COLO668 (cell line): ENCODE measurements at regions not wholly inside any gene's neighbourhood (a gene's known extent, or its start where the extent isn't known, plus 50 kb on each side); places are given as distances from the start of the nearest gene placed in this dataset.

Source experiments
- DNase-seq: peaks from one replicate; lab custom pipeline; 2025; ENCODE audit not compliant: unreplicated experiment; lab: John Stamatoyannopoulos, UW

DNA sequence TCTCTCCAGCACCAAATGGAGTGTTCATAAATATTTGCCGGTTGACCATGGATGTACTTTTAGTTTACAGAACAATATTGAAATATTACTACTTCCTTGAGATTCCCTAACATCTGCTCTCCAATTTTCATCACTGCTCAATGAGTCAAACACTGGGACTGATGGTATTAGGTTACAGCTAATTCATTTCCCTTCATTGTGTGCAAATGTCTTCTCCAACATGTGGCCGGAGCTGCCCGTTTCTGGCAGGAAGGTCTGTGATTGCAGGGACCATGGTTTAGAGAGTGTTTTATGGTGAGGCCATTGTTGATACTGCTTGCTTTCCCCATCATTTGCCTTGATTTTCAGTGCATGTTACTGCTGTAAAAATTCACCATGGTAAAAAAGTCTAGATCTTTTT, 209.3 kb downstream of the HS3ST3B1 start:
- no peak for DNase-seq

DNA sequence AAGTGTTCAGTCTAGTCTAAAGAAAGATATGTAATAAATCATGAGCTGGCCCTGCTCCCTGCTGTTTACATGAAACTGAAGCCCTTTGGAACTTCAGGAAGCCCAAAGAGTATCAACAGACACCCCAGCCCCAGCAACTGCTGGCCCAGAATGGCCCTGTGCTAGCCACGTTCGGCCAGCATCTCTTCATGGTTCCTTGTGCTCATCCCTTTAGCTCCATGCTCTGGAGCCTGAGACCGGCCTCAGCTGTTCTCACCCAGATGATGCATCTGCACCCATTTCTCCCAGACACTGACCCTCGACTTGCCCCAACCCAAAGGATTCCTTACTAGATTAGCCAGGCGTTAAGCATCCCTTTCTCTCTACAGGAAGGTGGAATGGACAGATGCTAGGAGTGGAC, 207.3 kb downstream of the HS3ST3B1 start:
- DNase-seq: no peak

- no peak for DNase-seq
These were observed 205.5 kb downstream of the HS3ST3B1 start for GRCh38 chr17:14506364-14506763.

GRCh38 chr17:14505606-14506005, 204.7 kb downstream of the HS3ST3B1 start:
- no peak for DNase-seq

DNA sequence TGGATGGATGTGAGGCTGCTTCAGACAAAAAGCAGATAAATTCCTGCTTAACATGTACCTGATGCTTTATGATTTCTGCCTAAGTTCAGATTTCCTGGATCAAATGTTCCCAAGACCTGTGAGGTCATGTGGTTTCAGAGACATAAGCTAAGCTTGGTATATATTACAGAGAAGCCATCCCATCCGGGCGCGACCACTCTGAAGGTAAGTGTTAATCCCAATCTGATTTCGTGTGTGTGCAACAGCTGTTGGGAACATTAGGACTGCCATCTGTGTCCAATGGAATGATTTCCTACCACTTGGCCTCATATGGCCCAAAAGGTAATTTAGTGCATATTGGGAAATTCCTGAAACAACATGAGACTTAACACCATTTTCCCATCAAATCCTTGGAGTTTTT, 199.1 kb downstream of the HS3ST3B1 start:
- no peak for DNase-seq

DNA sequence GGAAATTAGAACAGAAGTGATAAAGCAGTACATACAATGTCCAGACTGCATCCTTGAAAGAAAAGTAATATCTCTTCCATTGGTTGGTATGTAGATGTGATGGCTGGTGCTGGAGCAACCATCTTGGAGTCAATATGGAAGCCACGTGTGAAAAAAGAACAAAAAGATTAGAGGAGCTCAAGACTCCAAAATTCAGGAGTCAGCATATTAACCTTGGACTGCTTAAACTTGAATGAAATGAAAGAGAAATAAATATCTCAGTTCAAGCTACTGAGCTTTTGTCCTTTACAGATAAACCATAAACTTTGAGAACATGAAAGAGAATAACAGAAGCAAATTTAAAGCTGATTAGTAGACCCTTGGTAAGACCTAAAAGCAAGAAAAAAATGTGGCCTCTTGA, 197.9 kb downstream of the HS3ST3B1 start:
- no peak for DNase-seq

- DNase-seq: no peak
These were observed 193.3 kb downstream of the HS3ST3B1 start for GRCh38 chr17:14494161-14494560.

DNA sequence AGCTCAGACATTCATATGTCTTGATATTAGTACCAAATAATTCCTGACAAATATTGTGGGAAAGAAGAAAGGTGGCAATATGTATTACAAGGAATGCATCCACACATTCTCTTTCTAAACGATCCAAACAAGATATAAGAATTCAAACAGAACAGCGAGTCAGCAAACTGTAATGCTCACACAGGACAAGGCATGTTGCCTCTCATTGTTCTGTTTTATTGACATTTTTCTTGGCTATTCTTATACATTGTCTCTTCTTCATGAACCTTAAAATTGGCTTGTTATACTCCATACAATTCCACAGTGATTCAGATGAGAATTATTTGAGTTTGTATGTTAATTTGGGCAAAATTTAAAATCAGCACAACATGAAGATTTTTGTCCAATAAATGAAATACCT, 189.1 kb downstream of the HS3ST3B1 start:
- no peak for DNase-seq

DNA sequence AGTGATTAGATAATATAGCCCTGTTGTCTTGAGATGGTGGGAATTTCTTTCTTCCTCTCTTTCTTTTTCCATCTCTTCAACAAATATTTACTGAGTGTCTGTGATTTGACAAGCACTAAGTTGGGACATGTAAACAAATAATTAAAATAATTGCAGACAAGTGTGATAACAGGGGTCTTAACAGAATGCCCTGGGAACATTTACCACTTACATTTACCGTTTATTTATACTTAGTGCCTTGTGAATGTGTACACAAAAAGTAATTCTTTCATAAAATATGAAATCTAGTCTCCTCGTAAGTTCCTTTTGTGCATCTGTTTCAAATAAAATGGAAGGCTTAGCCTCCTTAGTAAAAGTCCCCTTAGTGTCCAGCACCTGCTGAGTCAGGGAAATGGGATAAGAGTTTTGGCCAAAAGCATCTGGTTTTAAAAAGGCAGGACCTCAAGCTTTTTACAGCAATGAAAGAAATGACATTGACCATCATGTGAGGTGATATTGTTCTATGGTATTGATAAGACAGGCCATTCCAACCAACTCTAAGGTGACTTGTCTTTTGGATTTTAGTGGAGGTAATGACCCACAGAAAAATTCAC, 188.2 kb downstream of the HS3ST3B1 start:
- no peak for DNase-seq

- DNase-seq: no peak
These were observed 186.2 kb downstream of the HS3ST3B1 start for GRCh38 chr17:14487068-14487467.

- DNase-seq: no peak
These were observed 181.8 kb downstream of the HS3ST3B1 start for GRCh38 chr17:14482715-14483114.

DNA sequence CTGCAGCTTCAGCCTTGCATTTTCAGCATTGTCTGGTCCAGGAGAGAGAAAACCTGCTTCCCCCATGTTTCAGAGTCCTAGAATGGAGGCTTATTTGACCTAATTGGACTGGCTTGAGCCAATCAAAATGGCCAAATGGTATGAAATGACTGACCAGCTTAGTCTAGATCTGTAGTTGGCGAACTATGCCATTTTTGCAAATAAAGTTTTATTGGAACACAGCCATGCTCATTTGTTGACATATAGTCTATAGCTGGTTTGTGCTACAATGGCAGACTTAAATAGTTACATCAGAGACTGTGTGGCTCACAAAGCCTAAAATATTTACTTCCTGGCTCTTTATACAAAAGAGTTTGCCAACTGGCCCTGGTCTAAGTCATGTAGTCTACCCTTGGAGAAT, 180.8 kb downstream of the HS3ST3B1 start:
- no peak for DNase-seq

GRCh38 chr17:14474591-14474990, 173.7 kb downstream of the HS3ST3B1 start:
- no peak for DNase-seq

DNA sequence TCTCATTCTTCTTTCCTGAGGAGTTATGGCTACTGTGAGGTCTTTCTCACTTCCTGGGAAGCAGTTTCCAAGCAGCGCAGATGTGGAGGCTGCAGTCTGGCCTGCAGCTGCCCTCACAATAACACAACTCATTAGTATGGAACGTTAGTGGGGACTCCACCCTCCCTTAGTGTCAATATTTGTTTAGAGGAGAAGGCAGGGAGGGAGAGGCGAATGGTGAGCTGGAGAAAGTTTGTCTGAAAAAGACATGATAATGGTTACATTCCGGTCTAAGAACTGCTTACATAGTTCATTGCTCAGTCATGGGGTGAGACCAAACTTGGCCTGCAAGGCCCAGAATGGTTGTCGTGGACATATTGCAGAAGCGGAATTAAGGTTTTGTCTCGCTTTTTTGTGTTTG, 170.2 kb downstream of the HS3ST3B1 start:
- peak; percentile 3 for DNase-seq

DNA sequence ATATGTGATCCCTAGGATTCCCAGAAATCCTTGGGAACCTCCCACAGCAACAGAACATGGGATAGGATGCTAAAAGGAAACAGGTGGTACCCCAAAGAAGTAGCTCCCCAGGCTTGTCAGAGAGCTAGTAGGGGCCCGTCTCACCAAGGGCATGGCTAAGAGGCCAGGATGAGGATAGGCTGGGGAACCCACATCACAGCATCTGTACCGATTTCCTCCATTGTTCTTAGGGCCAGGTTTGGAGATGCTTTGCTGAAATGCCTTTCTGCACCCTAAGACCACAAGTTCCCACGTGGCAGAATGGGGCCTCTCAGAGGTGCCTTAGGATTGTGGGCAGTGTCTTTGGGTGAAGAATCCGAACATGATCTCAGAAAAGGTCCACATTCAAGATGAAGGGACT, 169.5 kb downstream of the HS3ST3B1 start:
- no peak for DNase-seq

DNA sequence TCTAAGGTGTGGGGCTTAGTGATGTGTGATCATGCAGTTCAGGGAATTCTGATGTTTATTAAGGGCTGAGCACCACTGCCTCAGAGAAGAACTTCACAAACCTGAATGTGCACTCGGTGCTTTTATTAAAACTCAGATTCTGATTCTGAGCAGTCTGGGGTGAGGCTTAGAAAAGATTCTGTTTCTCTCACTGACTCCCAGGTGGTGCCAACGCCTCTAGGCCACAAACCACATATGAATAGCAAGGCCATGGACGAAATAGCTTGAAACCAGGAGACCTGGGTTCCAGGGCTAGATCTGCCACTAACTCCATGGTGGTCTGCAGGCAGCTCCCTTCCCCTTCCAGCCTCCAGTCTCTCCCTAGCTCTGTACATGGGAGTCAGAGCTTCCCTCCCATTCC, 169.1 kb downstream of the HS3ST3B1 start:
- no peak for DNase-seq

- DNase-seq: no peak
These were observed 168.0 kb downstream of the HS3ST3B1 start for GRCh38 chr17:14468858-14469257.

DNA sequence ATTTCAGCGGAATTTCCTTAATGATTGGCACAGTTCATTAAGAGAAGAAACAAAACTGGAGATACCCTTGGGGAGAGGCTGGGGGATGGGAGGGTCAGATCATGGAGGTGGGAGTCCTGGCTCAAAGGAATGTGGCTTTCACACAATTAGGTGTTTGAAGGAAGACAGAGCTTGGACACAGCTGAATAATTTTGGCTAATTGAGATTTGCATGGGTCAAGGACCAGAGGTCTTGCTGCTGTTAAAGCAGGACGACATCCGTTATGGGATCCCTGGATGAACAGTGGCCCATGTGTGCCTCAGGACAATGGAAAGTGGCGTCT, 160.3 kb downstream of the HS3ST3B1 start:
- no peak for DNase-seq

DNA sequence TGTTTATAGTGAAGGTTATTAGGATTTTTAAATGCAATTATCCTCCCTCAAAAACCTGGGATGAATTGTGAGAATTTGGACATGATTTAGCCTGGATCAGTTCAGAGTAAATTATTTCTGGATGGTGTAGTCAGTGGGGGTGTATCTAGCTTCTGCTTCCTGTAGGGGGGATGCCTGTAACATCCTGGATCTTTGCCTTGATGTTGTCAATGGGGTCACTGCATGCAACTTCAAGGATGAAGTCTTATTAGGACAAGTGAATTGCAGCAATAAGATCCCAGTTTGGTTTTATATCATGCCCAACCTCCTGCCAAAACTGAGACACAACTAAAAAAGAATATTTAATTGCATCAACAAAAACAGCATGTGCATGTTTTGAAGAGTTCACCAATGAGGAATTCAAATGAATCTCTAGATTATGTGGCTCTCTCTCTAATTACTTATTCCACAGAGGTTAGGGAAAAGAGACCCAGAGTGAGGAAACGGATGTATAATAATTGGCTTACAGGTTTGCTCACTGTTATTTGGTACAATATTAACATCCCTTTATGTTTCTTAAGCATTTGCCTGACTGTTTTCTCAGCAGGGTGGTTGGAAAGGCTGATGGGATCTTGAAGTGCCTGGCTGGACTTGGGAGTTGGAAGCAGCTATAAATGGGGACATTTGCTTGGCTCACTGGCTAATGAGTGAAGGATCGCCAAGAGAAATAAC, 159.8 kb downstream of the HS3ST3B1 start:
- no peak for DNase-seq

DNA sequence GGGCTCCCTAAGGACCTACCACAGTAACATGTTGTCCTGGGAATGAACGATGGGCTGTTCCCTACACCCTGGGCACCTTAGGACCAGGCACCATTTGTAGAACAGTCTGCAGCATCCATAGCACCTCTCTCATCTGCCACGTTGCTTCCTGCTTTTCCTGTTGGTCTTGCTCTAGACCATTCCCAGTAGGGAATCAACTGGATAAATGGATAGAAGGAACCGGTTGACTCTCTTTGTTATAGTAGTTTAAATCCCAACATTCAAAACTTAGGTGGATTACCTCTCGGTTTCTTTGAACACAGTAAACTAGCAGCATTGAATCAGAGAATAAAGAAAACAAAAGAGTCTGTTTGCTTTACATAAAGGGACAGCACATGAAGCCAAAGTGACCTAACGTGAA, 159.1 kb downstream of the HS3ST3B1 start:
- no peak for DNase-seq

DNA sequence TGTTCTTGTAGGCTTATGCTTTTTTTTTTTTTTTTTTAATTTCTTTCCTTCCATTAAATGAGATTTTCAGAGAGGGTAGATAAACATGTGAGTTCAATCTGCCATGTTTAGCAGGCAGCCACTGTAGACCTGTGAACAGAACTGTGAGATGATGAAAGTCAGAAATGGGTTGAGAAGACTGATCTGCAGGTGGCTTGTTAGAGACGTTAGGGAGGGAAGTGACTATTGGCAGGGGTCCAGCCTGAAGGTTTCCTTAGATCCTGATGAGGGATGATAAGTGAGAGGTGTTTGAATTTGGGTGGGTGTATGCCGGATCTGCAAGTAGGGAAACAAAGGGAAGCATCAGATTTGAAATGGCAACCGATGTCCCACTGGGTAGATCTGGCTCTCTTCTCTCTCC, 157.8 kb downstream of the HS3ST3B1 start:
- no peak for DNase-seq

- DNase-seq: no peak
These were observed 153.9 kb downstream of the HS3ST3B1 start for GRCh38 chr17:14454746-14455145.

GRCh38 chr17:14452856-14453255, 152.0 kb downstream of the HS3ST3B1 start:
- no peak for DNase-seq
